Keratinocyte (primary cell): ENCODE measurements at regions not wholly inside any gene's neighbourhood (a gene's known extent, or its start where the extent isn't known, plus 50 kb on each side); places are given as distances from the start of the nearest gene placed in this dataset.

Experiments used
- CTCF ChIP-seq, 3 experiments: IDR thresholded peaks in 1 of 3; conservative IDR thresholded peaks in 1 of 3; optimal IDR thresholded peaks in 1 of 3; 2 replicates in 2 of 3; 3 replicates in 1 of 3; pipeline versions ENCODE3 to v1.5.1; 2011; ENCODE audit warnings: low read length in 3 of 3, mild to moderate bottlenecking in 3 of 3, moderate library complexity in 2 of 3, control low read depth in 1 of 3, inconsistent platforms in 1 of 3; ENCODE audit not compliant: insufficient read depth in 2 of 3; ENCODE audit errors: extremely low read depth in 1 of 3
- EZH2 ChIP-seq: IDR thresholded peaks from one replicate; pipeline ENCODE4 v1.6.1; 2012; ENCODE audit warnings: inconsistent platforms, mild to moderate bottlenecking, low read length, moderate library complexity

DNA sequence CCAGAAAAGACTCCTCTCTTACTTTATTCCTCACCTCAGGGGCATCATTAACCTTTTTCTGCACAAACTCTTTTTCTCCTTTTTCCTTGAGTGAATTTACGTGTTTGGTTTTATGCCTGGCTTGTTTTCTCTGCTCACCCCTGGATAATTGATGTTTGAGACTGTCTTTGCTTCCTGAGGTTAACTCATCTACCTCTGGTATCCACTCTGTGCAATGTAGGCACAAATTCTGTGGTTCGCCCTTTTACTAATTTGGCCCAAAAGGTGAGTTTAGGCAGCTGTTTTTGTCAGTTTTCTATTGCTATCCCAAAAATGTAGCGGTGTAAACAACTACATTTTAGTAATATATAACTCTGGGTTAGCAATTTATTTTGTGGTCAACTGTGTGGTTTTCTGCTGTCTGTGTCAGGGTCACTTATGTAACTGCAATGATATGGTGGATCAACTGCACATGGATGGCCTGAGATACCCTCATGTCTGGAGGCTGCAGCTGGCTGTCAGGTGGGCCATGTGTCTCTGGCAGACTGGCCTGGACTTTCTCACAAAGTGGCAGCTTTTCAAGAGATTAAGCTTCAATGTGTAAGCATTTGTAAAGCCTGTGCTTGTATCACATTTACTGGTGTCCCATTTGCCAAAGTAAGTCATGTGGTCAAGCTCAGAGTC is 329.7 kb downstream of the FSIP2 start:
- no peak for TF ChIP-seq CTCF (optimal IDR thresholded peaks at IDR 0.05 in 1 of 3, IDR thresholded peaks at IDR 0.05 in 1 of 3, conservative IDR thresholded peaks at IDR 0.05 in 1 of 3; ENCODE audit: extremely low read depth in 1 of 3, insufficient read depth in 2 of 3, low read length in 3 of 3)
- TF ChIP-seq EZH2 = no peak
